ENCODE measurements at regions not wholly inside any gene's neighbourhood (a gene's known extent, or its start where the extent isn't known, plus 50 kb on each side); places are given as distances from the start of the nearest gene placed in this dataset.

- Histone ChIP-seq H3K4me1 (ENCODE audit: control insufficient read depth, low read depth, low read length) (no peaks in the 10 kb centered on the region), H3K9me3 (ENCODE audit: control insufficient read depth, low read depth, low read length) (no peaks in the 10 kb centered on the region), H3K27me3 (ENCODE audit: control insufficient read depth, insufficient read depth, low read length) (no peaks in the 10 kb centered on the region), H3K36me3 (ENCODE audit: control insufficient read depth, low read depth, low read length) (no peaks in the 10 kb centered on the region), H3K4me3 (ENCODE audit: low read length) (no peak overlapping the region), H3K27ac (ENCODE audit: low read length) (no peak overlapping the region), H3K9ac (ENCODE audit: low read length) (no peak overlapping the region)
These were observed 72.2 kb upstream of the IL6 start for GRCh38 chr7:22654831-22655230.

DNA sequence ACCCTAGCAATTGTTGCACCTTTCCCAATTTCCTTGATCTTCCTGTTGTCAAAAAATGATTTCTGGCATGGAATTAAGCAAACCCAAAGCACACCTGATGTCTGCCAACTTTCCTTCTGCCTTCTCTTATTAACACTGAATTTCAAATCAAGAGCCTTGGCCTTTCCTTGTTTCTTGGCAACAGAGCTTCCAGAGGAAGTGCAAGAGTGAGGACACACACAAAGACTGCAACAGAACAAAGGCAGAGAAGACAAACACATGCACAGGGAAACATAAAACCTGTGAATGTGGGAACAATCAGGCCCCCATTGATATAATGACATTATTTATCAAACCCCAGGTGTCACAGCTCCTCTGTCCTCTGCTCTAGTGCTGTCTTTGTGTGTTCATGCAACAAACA, 73.0 kb upstream of the IL6 start:
- Histone ChIP-seq H3K9ac (ENCODE audit: low read length) (no peak overlapping the region), H3K27me3 (ENCODE audit: control insufficient read depth, insufficient read depth, low read length) (no peaks in the 10 kb centered on the region), H3K4me3 (ENCODE audit: low read length) (no peak overlapping the region), H3K9me3 (ENCODE audit: control insufficient read depth, low read depth, low read length) (no peaks in the 10 kb centered on the region), H3K4me1 (ENCODE audit: control insufficient read depth, low read depth, low read length) (no peaks in the 10 kb centered on the region), H3K36me3 (ENCODE audit: control insufficient read depth, low read depth, low read length) (no peaks in the 10 kb centered on the region), H3K27ac (ENCODE audit: low read length) (no peak overlapping the region)

DNA sequence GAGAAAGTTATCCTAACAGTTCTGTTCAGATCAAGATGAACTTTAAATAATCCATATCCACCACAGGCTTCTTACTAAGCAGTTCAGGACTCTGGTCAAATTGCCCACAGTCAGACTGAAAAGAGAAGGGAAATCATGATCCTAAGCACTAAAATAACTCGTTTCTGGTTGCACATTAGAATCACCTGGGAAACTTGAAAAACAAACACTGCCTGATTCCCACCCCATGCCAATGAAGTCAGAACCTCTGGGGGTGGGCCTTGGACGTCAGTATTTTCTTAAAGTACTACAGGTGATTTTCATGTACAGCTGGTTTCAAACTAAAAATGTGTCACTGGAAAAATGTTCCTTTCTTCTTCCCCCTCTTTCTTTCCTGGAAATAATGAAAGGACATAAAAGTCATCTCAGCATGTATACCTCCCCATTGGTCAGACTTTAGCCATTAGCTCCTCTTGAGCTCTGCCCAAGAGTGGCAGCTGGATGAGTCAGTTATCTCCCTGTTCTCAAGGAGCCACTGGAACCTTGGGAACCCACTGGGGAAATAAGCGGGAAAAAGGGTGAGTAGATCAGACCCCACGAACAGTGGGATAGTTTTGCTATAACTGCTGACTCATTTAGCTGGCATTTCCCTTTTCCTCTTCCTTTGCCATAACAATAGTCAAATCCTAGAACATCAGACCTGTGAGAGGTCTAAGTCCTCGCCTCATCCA, 75.3 kb upstream of the IL6 start:
- Histone ChIP-seq H3K27me3 (ENCODE audit: control insufficient read depth, insufficient read depth, low read length) (no peaks in the 10 kb centered on the region), H3K4me1 (ENCODE audit: control insufficient read depth, low read depth, low read length) (no peaks in the 10 kb centered on the region), H3K9ac (ENCODE audit: low read length) (no peak overlapping the region), H3K27ac (ENCODE audit: low read length) (no peak overlapping the region), H3K36me3 (ENCODE audit: control insufficient read depth, low read depth, low read length) (no peaks in the 10 kb centered on the region), H3K4me3 (ENCODE audit: low read length) (no peak overlapping the region), H3K9me3 (ENCODE audit: control insufficient read depth, low read depth, low read length) (no peaks in the 10 kb centered on the region)

DNA sequence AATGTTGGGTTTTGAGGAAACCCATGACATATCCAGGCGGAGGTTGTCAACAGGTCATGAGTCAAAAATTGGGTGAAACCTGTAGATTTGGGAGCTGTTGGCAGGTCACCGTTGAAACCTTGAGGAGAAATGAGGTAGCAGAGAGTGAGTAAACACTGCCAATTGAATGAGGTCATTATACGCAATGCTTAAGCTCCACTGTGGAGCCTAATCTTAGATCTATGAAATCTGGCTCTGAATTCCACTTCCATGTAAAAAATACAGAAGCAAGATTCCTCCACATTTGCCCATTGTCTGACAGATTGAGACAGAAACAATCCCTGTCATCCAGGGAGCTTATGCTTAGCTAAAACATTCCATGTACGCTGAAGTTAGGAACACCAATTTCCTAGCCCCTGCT, 76.0 kb upstream of the IL6 start:
- no peaks in the 10 kb centered on the region for H3K27me3 ChIP-seq (ENCODE audit: control insufficient read depth, insufficient read depth, low read length)
- no peak overlapping the region for H3K9ac ChIP-seq (ENCODE audit: low read length)
- H3K9me3 ChIP-seq (ENCODE audit: control insufficient read depth, low read depth, low read length): peaks cover 4% of the 10 kb centered on the region
- H3K4me1 ChIP-seq (ENCODE audit: control insufficient read depth, low read depth, low read length): no peaks in the 10 kb centered on the region
- H3K27ac ChIP-seq (ENCODE audit: low read length): no peak overlapping the region
- no peak overlapping the region for H3K4me3 ChIP-seq (ENCODE audit: low read length)
- H3K36me3 ChIP-seq (ENCODE audit: control insufficient read depth, low read depth, low read length): no peaks in the 10 kb centered on the region

DNA sequence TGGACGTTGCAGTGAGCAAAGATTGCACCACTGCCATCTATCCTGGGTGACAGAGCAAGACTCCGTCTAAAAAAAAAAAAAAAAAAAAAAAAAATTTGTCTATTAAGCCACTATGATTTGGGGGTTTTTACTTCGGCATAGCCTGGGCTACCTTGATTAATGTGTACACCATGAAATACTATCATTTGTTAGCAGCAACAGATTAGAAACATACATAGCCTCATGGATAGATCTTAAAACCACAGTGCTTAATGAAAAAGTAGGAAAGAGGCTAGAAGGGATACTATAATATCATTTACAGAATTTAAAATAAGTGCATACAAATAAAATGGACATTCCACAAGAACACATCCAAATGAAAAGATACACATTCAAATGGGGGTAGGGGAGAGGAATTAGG, 77.3 kb upstream of the IL6 start:
- Histone ChIP-seq H3K27ac (ENCODE audit: low read length) (no peak overlapping the region), H3K4me1 (ENCODE audit: control insufficient read depth, low read depth, low read length) (no peaks in the 10 kb centered on the region), H3K9ac (ENCODE audit: low read length) (no peak overlapping the region), H3K9me3 (ENCODE audit: control insufficient read depth, low read depth, low read length) (peaks cover 12% of the 10 kb centered on the region), H3K27me3 (ENCODE audit: control insufficient read depth, insufficient read depth, low read length) (no peaks in the 10 kb centered on the region), H3K4me3 (ENCODE audit: low read length) (no peak overlapping the region), H3K36me3 (ENCODE audit: control insufficient read depth, low read depth, low read length) (no peaks in the 10 kb centered on the region)

- H3K36me3 ChIP-seq (ENCODE audit: control insufficient read depth, low read depth, low read length): no peaks in the 10 kb centered on the region
- peaks cover 20% of the 10 kb centered on the region for H3K9me3 ChIP-seq (ENCODE audit: control insufficient read depth, low read depth, low read length)
- no peaks in the 10 kb centered on the region for H3K27me3 ChIP-seq (ENCODE audit: control insufficient read depth, insufficient read depth, low read length)
- H3K4me3 ChIP-seq (ENCODE audit: low read length): no peak overlapping the region
- no peak overlapping the region for H3K27ac ChIP-seq (ENCODE audit: low read length)
- no peak overlapping the region for H3K9ac ChIP-seq (ENCODE audit: low read length)
- H3K4me1 ChIP-seq (ENCODE audit: control insufficient read depth, low read depth, low read length): no peaks in the 10 kb centered on the region
These were observed 79.3 kb upstream of the IL6 start for GRCh38 chr7:22647451-22648257.

DNA sequence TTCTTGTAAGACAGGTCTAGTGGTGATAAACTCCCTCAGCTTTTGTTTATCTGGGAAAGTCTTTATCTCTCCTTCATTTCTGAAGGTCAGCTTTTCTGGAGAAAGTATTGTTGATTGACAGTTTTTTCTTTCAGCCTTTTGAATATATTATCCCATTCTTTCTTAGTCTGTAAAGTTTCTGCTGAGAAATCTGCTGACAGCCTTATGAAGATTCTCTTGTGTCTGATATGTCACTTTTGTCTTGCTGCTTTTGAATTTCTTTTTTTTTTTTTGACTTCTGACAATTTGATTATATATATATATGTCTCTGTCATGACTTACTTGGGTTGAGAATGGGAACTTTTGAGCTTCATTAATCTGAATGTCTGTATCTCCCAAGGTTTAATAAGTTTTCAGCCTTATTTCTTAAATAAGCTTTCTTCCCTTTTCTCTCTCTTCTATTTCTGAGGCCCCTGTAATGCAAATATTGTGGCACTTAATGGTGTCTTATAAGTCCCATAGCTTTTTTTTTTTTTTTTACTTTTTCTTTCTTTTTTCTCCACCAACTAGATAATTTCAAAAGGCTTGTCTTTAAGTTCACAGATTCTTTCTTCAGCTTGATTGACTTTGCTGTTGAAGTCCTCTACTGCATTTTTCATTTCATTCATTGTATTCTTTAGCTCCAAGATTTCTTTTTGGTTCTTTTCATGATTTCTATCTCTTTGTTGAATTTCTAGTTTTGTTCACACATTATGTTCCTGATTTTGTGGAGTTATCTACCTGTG, 81.4 kb upstream of the IL6 start:
- H3K9ac ChIP-seq (ENCODE audit: low read length): no peak overlapping the region
- no peaks in the 10 kb centered on the region for H3K27me3 ChIP-seq (ENCODE audit: control insufficient read depth, insufficient read depth, low read length)
- H3K27ac ChIP-seq (ENCODE audit: low read length): no peak overlapping the region
- no peak overlapping the region for H3K4me3 ChIP-seq (ENCODE audit: low read length)
- H3K9me3 ChIP-seq (ENCODE audit: control insufficient read depth, low read depth, low read length): peaks cover 20% of the 10 kb centered on the region
- no peaks in the 10 kb centered on the region for H3K4me1 ChIP-seq (ENCODE audit: control insufficient read depth, low read depth, low read length)
- H3K36me3 ChIP-seq (ENCODE audit: control insufficient read depth, low read depth, low read length): no peaks in the 10 kb centered on the region

DNA sequence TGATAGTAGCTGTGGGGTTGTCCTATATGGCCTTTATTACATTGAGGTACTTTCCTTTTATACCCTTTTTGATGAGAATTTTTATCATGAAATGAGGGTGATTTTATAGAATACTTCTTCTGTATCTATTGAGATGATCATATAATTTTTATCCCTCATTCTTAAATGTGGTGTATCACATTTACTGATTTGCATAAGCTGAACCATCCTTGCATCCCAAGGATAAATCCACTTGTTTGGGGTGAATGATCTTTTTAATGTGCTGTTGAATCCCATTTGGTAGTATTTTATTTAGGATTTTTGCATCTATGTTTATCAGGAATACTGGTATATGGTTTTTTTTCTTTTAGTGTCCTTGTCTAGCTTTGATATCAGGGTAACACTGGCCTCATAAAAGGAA, 84.5 kb upstream of the IL6 start:
- Histone ChIP-seq H3K9ac (ENCODE audit: low read length) (no peak overlapping the region), H3K36me3 (ENCODE audit: control insufficient read depth, low read depth, low read length) (no peaks in the 10 kb centered on the region), H3K4me1 (ENCODE audit: control insufficient read depth, low read depth, low read length) (no peaks in the 10 kb centered on the region), H3K27ac (ENCODE audit: low read length) (no peak overlapping the region), H3K27me3 (ENCODE audit: control insufficient read depth, insufficient read depth, low read length) (no peaks in the 10 kb centered on the region), H3K9me3 (ENCODE audit: control insufficient read depth, low read depth, low read length) (peaks cover 20% of the 10 kb centered on the region), H3K4me3 (ENCODE audit: low read length) (no peak overlapping the region)

- Histone ChIP-seq H3K4me3 (ENCODE audit: low read length) (no peak overlapping the region), H3K36me3 (ENCODE audit: control insufficient read depth, low read depth, low read length) (no peaks in the 10 kb centered on the region), H3K27ac (ENCODE audit: low read length) (no peak overlapping the region), H3K4me1 (ENCODE audit: control insufficient read depth, low read depth, low read length) (no peaks in the 10 kb centered on the region), H3K9me3 (ENCODE audit: control insufficient read depth, low read depth, low read length) (peaks cover 9% of the 10 kb centered on the region), H3K27me3 (ENCODE audit: control insufficient read depth, insufficient read depth, low read length) (no peaks in the 10 kb centered on the region), H3K9ac (ENCODE audit: low read length) (no peak overlapping the region)
These were observed 86.7 kb upstream of the IL6 start for GRCh38 chr7:22640269-22640668.

DNA sequence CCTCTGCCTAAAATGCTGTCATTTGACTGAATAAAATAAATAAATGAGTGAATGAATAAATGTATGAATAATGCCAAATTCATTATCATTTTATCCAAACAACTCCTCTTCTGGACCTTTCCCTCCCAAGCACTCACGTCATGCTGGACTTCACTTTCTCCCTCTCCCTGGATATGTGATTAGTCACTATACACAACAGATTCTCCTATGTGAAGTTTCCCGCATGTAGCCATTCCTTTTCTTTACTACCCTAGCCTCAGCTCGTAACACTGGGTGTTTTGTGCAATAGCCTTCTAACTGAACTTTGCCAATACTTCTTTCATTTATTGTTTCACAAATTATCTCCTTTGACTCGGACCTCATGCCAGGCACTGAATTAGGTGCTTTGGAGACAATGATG, 87.6 kb upstream of the IL6 start:
- peaks cover 5% of the 10 kb centered on the region for H3K9me3 ChIP-seq (ENCODE audit: control insufficient read depth, low read depth, low read length)
- no peaks in the 10 kb centered on the region for H3K4me1 ChIP-seq (ENCODE audit: control insufficient read depth, low read depth, low read length)

GRCh38 chr7:22635349-22635748, 91.7 kb upstream of the IL6 start:
- no peaks in the 10 kb centered on the region for H3K4me1 ChIP-seq (ENCODE audit: control insufficient read depth, low read depth, low read length)
- no peaks in the 10 kb centered on the region for H3K36me3 ChIP-seq (ENCODE audit: control insufficient read depth, low read depth, low read length)

More for the DNA sequence above, 87.6 kb upstream of the IL6 start:
- Histone ChIP-seq H3K27ac (ENCODE audit: low read length) (no peak overlapping the region), H3K9ac (ENCODE audit: low read length) (no peak overlapping the region), H3K27me3 (ENCODE audit: control insufficient read depth, insufficient read depth, low read length) (no peaks in the 10 kb centered on the region), H3K36me3 (ENCODE audit: control insufficient read depth, low read depth, low read length) (no peaks in the 10 kb centered on the region), H3K4me3 (ENCODE audit: low read length) (no peak overlapping the region)

More at GRCh38 chr7:22635349-22635748, 91.7 kb upstream of the IL6 start:
- no peaks in the 10 kb centered on the region for H3K9me3 ChIP-seq (ENCODE audit: control insufficient read depth, low read depth, low read length)
- no peak overlapping the region for H3K27ac ChIP-seq (ENCODE audit: low read length)
- H3K4me3 ChIP-seq (ENCODE audit: low read length): no peak overlapping the region
- no peak overlapping the region for H3K9ac ChIP-seq (ENCODE audit: low read length)
- H3K27me3 ChIP-seq (ENCODE audit: control insufficient read depth, insufficient read depth, low read length): no peaks in the 10 kb centered on the region
